NK-92 (cell line): ENCODE measurements at regions not wholly inside any gene's neighbourhood (a gene's known extent, or its start where the extent isn't known, plus 50 kb on each side); places are given as distances from the start of the nearest gene placed in this dataset.

Source experiments
- DNase-seq: peaks from one replicate; lab custom pipeline; 2025; ENCODE audit not compliant: unreplicated experiment; lab: John Stamatoyannopoulos, UW

GRCh38 chr2:147515213-147515612 lies 329.6 kb upstream of the ACVR2A start:
- no peak for DNase-seq

DNA sequence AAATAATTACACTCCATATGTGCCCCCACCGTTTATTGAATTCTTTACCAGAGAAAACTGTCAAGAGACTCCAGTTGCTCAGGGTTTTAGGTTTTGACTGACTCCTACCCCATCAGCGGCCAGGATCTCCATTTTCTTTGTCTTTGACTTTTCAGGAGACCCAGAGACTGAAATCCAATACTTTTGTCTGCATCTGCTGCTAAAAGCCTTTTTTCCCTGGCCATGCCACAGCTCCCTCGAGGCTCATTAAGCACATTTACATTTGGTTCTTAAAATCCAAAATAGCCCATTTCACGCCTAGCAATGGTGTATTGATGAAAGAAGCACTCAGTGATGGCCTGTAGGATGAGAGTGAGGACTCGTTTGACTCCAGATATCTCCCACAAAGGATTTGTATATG lies 332.6 kb upstream of the ACVR2A start:
- no peak for DNase-seq

- no peak for DNase-seq
Measured at GRCh38 chr2:147511491-147511948, 333.3 kb upstream of the ACVR2A start.

GRCh38 chr2:147509821-147510220 lies 335.0 kb upstream of the ACVR2A start:
- no peak for DNase-seq

DNA sequence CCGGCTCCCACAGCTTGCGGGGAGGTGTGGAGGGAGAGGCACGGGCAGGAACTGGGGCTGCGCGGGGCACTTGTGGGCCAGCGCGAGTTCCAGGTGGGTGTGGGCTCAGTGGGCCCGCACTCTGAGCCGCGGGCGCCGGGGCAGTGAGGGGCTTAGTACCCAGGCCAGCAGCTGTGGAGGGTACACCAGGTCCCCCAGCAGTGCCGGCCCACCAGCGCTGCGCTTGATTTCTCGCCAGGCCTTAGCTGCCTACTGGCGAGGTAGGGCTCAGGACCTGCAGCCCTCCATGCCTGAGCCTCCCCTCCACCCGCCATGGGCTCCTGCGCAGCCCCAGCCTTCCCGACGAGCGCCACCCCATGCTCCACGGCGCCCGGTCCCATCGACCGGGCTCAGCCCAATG lies 337.9 kb upstream of the ACVR2A start:
- no peak for DNase-seq

DNA sequence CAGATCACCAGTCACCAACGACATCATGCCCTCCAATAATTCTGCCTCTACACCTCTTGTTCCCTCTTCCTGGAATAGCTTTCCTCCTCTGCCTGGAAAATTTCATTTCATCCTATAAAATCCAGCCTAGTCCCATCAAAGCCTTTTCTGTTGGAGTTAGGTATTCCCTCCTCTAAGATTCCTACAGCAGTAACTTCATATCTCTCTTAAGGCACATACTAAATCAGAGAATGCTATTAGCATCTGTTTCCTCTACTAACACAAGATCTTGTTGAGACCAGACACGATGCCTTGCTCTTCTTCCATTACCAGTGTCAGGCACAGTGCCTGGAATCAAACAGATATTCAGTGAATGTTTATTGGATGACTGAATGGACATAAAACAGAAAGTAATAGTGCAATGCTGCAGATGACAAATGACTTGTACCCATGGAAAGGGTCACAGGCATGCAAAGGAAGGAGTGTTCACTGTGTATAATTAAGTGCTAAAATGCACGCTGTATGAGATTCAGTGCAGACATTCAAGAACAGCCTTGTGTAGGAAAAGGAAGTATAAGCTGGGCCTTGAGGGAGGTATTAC lies 342.0 kb upstream of the ACVR2A start:
- DNase-seq: no peak

DNA sequence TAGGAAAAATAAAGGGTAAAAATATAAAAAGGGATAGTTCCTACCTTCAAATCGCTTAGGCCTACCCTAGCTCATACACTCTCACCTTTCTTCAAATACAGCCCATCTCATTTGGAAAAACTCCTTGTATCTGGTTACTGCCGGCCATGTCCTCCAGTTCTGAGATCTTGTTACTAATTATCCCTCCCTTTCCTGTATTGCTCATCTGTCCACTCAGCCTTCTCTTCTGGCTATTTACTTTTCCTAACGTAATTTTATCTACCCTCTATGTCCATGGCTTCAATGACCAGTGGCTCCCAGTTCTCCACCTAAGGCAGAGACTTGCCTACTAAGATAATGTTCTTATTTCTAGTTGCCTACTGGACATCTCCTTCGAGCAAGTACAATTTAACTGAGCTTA lies 342.9 kb upstream of the ACVR2A start:
- DNase-seq: no peak

- no peak for DNase-seq
Measured at GRCh38 chr2:147500819-147501395, 343.9 kb upstream of the ACVR2A start.

GRCh38 chr2:147500229-147500628 lies 344.6 kb upstream of the ACVR2A start:
- DNase-seq: no peak

DNA sequence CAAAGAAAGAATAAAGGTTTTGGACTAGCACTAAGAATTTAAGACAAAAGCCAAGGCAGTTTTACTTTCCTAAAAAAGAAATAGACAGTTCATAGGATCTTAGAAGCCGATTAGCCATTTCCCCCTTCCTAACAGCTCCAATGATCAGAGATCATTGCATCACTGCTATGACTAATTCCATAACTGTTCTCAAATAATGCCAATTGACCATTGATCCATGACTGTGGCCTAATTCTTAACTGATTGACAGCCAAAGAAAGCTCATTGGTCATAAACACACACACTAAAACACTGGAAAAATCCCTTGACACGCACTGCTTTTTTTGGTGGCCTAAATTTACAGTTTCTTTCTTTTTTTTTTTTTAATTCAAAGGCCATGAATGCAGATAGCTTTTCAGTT lies 345.0 kb upstream of the ACVR2A start:
- DNase-seq: no peak

- no peak for DNase-seq
Measured at GRCh38 chr2:147495734-147496133, 349.1 kb upstream of the ACVR2A start.

GRCh38 chr2:147492471-147492870 lies 352.4 kb upstream of the ACVR2A start:
- no peak for DNase-seq

GRCh38 chr2:147491506-147491905 lies 353.3 kb upstream of the ACVR2A start:
- no peak for DNase-seq

DNA sequence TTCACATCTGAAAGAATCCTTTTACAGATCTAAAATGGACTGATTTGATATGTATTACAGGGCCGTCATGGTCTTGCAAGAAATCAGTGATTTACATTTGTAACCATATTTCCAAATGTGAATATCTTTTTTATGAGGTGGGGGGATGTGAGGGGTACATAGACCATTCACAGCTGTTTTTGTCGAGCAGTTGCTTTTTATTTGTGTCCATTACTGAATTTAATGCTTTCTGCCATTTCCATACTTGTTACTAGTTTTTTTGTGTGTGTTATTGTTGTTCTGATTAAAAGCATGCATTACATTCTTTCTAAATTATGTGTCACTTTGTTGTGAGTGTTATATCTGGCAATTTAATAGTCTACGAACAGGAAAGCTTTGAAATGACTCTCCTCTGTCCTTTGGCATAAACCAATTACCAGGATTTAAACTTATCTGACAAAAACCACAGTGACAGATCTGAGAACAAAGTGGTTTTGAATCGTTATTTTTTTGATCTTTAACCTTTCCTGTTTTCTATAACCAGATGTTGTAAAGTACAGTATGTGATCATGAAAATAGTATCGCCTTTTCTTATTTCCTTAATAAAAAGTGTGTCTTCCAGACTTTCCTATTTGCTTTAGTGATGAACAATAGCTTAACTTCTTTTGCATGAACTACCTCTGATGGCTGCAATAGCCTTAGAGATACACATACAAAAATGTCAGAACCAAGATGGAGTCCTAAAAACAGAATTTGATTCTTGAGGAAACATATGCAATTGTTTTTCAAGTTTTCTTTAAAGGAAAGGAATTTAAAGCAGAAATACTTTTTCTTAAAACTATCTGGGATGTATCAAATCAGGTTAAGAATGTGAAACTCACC lies 354.2 kb upstream of the ACVR2A start:
- DNase-seq: no peak

- DNase-seq: no peak
Measured at GRCh38 chr2:147488472-147488871, 356.4 kb upstream of the ACVR2A start.

DNA sequence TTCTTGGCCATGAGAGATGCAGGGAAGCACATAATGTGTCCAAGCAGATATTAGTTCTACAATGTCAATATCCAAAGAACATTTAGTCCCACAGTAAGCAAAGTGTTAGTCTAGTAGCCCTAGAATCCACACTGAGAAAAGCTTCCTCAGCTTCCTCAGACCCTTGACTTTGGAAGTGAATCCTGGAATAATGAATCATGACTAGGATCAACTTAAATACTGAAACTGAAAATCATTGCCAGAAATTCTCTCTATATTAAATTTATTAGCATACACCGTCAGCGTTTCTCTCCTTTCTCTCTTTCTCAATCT lies 356.9 kb upstream of the ACVR2A start:
- no peak for DNase-seq

GRCh38 chr2:147487286-147487977 lies 357.4 kb upstream of the ACVR2A start:
- no peak for DNase-seq

- no peak for DNase-seq
Measured at GRCh38 chr2:147485210-147485851, 359.5 kb upstream of the ACVR2A start.

DNA sequence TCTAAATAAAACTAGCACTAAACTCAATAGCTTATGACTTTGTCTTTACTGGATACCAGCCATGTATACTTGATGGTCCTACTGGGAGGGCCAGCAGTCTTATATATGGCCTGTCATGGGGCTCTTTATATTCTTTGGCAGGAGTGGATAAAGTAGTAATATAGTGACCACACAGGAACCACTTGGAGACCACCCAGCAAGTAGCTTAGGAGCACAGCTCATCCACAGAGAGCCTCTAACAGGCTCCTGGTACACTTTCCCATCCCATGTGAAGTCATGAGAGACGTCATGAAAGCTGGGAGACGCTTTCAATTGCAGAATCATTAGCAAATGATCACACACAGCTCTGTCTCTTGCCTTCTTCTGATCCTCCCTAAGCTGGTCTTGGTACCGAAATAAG lies 360.9 kb upstream of the ACVR2A start:
- no peak for DNase-seq

GRCh38 chr2:147482916-147483669 lies 361.7 kb upstream of the ACVR2A start:
- no peak for DNase-seq
